ENCODE measurements at regions not wholly inside any gene's neighbourhood (a gene's known extent, or its start where the extent isn't known, plus 50 kb on each side); places are given as distances from the start of the nearest gene placed in this dataset.

GRCh38 chr7:98488167-98488566 is 87.3 kb upstream of the BAIAP2L1 start:
- no peaks in the 10 kb centered on the region for H3K36me3 ChIP-seq (ENCODE audit: control insufficient read depth, insufficient read depth, low read length)
- no peaks in the 10 kb centered on the region for H3K4me1 ChIP-seq (ENCODE audit: control insufficient read depth, insufficient read depth, low read length)
- no peaks in the 10 kb centered on the region for H3K27me3 ChIP-seq (ENCODE audit: control insufficient read depth, insufficient read depth, low read length)
- no peak for DNase-seq (ENCODE audit: low read depth, low spot score)
- no peak overlapping the region for H3K27ac ChIP-seq (ENCODE audit: low read length)
- WGBS (ENCODE audit: insufficient coverage, insufficient read length), result no CpG with 5 or more reads among the region's 7 CpGs
- no peak overlapping the region for H3K4me3 ChIP-seq (ENCODE audit: low read length)
- H3K9me3 ChIP-seq (ENCODE audit: control insufficient read depth, insufficient read depth, low read length), result no peaks in the 10 kb centered on the region

- WGBS (ENCODE audit: insufficient coverage, insufficient read length), result no CpG with 5 or more reads among the region's 11 CpGs
- Histone ChIP-seq H3K36me3 (ENCODE audit: control insufficient read depth, insufficient read depth, low read length) (no peaks in the 10 kb centered on the region), H3K4me3 (ENCODE audit: low read length) (no peak overlapping the region), H3K27me3 (ENCODE audit: control insufficient read depth, insufficient read depth, low read length) (no peaks in the 10 kb centered on the region), H3K27ac (ENCODE audit: low read length) (no peak overlapping the region), H3K9me3 (ENCODE audit: control insufficient read depth, insufficient read depth, low read length) (peaks cover 5% of the 10 kb centered on the region), H3K4me1 (ENCODE audit: control insufficient read depth, insufficient read depth, low read length) (no peaks in the 10 kb centered on the region)
- DNase-seq (ENCODE audit: low read depth, low spot score), result no peak
These were observed 83.2 kb upstream of the BAIAP2L1 start for GRCh38 chr7:98483964-98484545.

- DNase-seq (ENCODE audit: low read depth, low spot score), result no peak
- H3K4me3 ChIP-seq (ENCODE audit: low read length), result no peak overlapping the region
- no peaks in the 10 kb centered on the region for H3K36me3 ChIP-seq (ENCODE audit: control insufficient read depth, insufficient read depth, low read length)
- WGBS (ENCODE audit: insufficient coverage, insufficient read length), result no CpG with 5 or more reads among the region's 12 CpGs
- no peak overlapping the region for H3K27ac ChIP-seq (ENCODE audit: low read length)
- no peaks in the 10 kb centered on the region for H3K4me1 ChIP-seq (ENCODE audit: control insufficient read depth, insufficient read depth, low read length)
- no peaks in the 10 kb centered on the region for H3K27me3 ChIP-seq (ENCODE audit: control insufficient read depth, insufficient read depth, low read length)
- peaks cover 5% of the 10 kb centered on the region for H3K9me3 ChIP-seq (ENCODE audit: control insufficient read depth, insufficient read depth, low read length)
These were observed 82.5 kb upstream of the BAIAP2L1 start for GRCh38 chr7:98483276-98483963.

- H3K9me3 ChIP-seq (ENCODE audit: control insufficient read depth, insufficient read depth, low read length), result peaks cover 5% of the 10 kb centered on the region
- H3K27ac ChIP-seq (ENCODE audit: low read length), result no peak overlapping the region
- H3K4me1 ChIP-seq (ENCODE audit: control insufficient read depth, insufficient read depth, low read length), result no peaks in the 10 kb centered on the region
- H3K27me3 ChIP-seq (ENCODE audit: control insufficient read depth, insufficient read depth, low read length), result no peaks in the 10 kb centered on the region
- no peak overlapping the region for H3K4me3 ChIP-seq (ENCODE audit: low read length)
- no peak for DNase-seq (ENCODE audit: low read depth, low spot score)
- no peaks in the 10 kb centered on the region for H3K36me3 ChIP-seq (ENCODE audit: control insufficient read depth, insufficient read depth, low read length)
- WGBS (ENCODE audit: insufficient coverage, insufficient read length), result no CpG with 5 or more reads among the region's 5 CpGs
These were observed 78.4 kb upstream of the BAIAP2L1 start for GRCh38 chr7:98479318-98479717.

GRCh38 chr7:98475352-98475751 is 74.5 kb upstream of the BAIAP2L1 start:
- Histone ChIP-seq H3K36me3 (ENCODE audit: control insufficient read depth, insufficient read depth, low read length) (no peaks in the 10 kb centered on the region), H3K9me3 (ENCODE audit: control insufficient read depth, insufficient read depth, low read length) (peaks cover under 1% of the 10 kb centered on the region; the same call in 1 of the 2 replicates), H3K27ac (ENCODE audit: low read length) (no peak overlapping the region), H3K4me1 (ENCODE audit: control insufficient read depth, insufficient read depth, low read length) (no peaks in the 10 kb centered on the region), H3K27me3 (ENCODE audit: control insufficient read depth, insufficient read depth, low read length) (no peaks in the 10 kb centered on the region), H3K4me3 (ENCODE audit: low read length) (no peak overlapping the region)
- DNase-seq (ENCODE audit: low read depth, low spot score), result no peak
- no CpG with 5 or more reads among the region's 3 CpGs for WGBS (ENCODE audit: insufficient coverage, insufficient read length)

GRCh38 chr7:98474558-98474957 is 73.7 kb upstream of the BAIAP2L1 start:
- DNase-seq (ENCODE audit: low read depth, low spot score), result no peak
- Histone ChIP-seq H3K9me3 (ENCODE audit: control insufficient read depth, insufficient read depth, low read length) (no peaks in the 10 kb centered on the region), H3K4me3 (ENCODE audit: low read length) (no peak overlapping the region), H3K27ac (ENCODE audit: low read length) (no peak overlapping the region), H3K36me3 (ENCODE audit: control insufficient read depth, insufficient read depth, low read length) (no peaks in the 10 kb centered on the region), H3K27me3 (ENCODE audit: control insufficient read depth, insufficient read depth, low read length) (no peaks in the 10 kb centered on the region), H3K4me1 (ENCODE audit: control insufficient read depth, insufficient read depth, low read length) (0 out of 2 replicates have a peak, but pooled peaks cover 1% of the 10 kb centered on the region)
- WGBS (ENCODE audit: insufficient coverage, insufficient read length), result no CpG with 5 or more reads among the region's 7 CpGs

- no peak overlapping the region for H3K4me3 ChIP-seq (ENCODE audit: low read length)
- WGBS (ENCODE audit: insufficient coverage, insufficient read length), result no CpG with 5 or more reads among the region's 11 CpGs
- DNase-seq (ENCODE audit: low read depth, low spot score), result no peak
- H3K9me3 ChIP-seq (ENCODE audit: control insufficient read depth, insufficient read depth, low read length), result no peaks in the 10 kb centered on the region
- no peak overlapping the region for H3K27ac ChIP-seq (ENCODE audit: low read length)
- no peaks in the 10 kb centered on the region for H3K36me3 ChIP-seq (ENCODE audit: control insufficient read depth, insufficient read depth, low read length)
- H3K27me3 ChIP-seq (ENCODE audit: control insufficient read depth, insufficient read depth, low read length), result no peaks in the 10 kb centered on the region
- 0 out of 2 replicates have a peak, but pooled peaks cover 1% of the 10 kb centered on the region for H3K4me1 ChIP-seq (ENCODE audit: control insufficient read depth, insufficient read depth, low read length)
These were observed 71.6 kb upstream of the BAIAP2L1 start for GRCh38 chr7:98472521-98472954.

GRCh38 chr7:98470485-98471240 is 69.8 kb upstream of the BAIAP2L1 start:
- peak; percentile 67 for DNase-seq (ENCODE audit: low read depth, low spot score)
- Histone ChIP-seq H3K36me3 (ENCODE audit: control insufficient read depth, insufficient read depth, low read length) (no peaks in the 10 kb centered on the region), H3K4me1 (ENCODE audit: control insufficient read depth, insufficient read depth, low read length) (0 out of 2 replicates have a peak, but pooled peaks cover 1% of the 10 kb centered on the region), H3K27ac (ENCODE audit: low read length) (no peak overlapping the region), H3K4me3 (ENCODE audit: low read length) (peak overlapping the region; percentile 27; the same call in 1 of the 2 replicates), H3K9me3 (ENCODE audit: control insufficient read depth, insufficient read depth, low read length) (no peaks in the 10 kb centered on the region), H3K27me3 (ENCODE audit: control insufficient read depth, insufficient read depth, low read length) (no peaks in the 10 kb centered on the region)
- no CpG with 5 or more reads among the region's 48 CpGs for WGBS (ENCODE audit: insufficient coverage, insufficient read length)

- WGBS (ENCODE audit: insufficient coverage, insufficient read length), result no CpG with 5 or more reads among the region's 1 CpG
- H3K36me3 ChIP-seq (ENCODE audit: control insufficient read depth, insufficient read depth, low read length), result no peaks in the 10 kb centered on the region
- no peak overlapping the region for H3K4me3 ChIP-seq (ENCODE audit: low read length)
- 0 out of 2 replicates have a peak, but pooled peaks cover 1% of the 10 kb centered on the region for H3K4me1 ChIP-seq (ENCODE audit: control insufficient read depth, insufficient read depth, low read length)
- no peaks in the 10 kb centered on the region for H3K27me3 ChIP-seq (ENCODE audit: control insufficient read depth, insufficient read depth, low read length)
- H3K9me3 ChIP-seq (ENCODE audit: control insufficient read depth, insufficient read depth, low read length), result no peaks in the 10 kb centered on the region
- DNase-seq (ENCODE audit: low read depth, low spot score), result no peak
- H3K27ac ChIP-seq (ENCODE audit: low read length), result no peak overlapping the region
These were observed 68.2 kb upstream of the BAIAP2L1 start for GRCh38 chr7:98469088-98469487.

- no peak for DNase-seq (ENCODE audit: low read depth, low spot score)
- H3K4me1 ChIP-seq (ENCODE audit: control insufficient read depth, insufficient read depth, low read length), result 0 out of 2 replicates have a peak, but pooled peaks cover 1% of the 10 kb centered on the region
- WGBS (ENCODE audit: insufficient coverage, insufficient read length), result no CpG with 5 or more reads among the region's 8 CpGs
- no peaks in the 10 kb centered on the region for H3K9me3 ChIP-seq (ENCODE audit: control insufficient read depth, insufficient read depth, low read length)
- no peaks in the 10 kb centered on the region for H3K27me3 ChIP-seq (ENCODE audit: control insufficient read depth, insufficient read depth, low read length)
- H3K4me3 ChIP-seq (ENCODE audit: low read length), result no peak overlapping the region
- H3K36me3 ChIP-seq (ENCODE audit: control insufficient read depth, insufficient read depth, low read length), result no peaks in the 10 kb centered on the region
- H3K27ac ChIP-seq (ENCODE audit: low read length), result no peak overlapping the region
These were observed 66.9 kb upstream of the BAIAP2L1 start for GRCh38 chr7:98467570-98468312.

Data from iPS DF 6.9 (cell line).